ENCODE measurements at regions not wholly inside any gene's neighbourhood (a gene's known extent, or its start where the extent isn't known, plus 50 kb on each side); places are given as distances from the start of the nearest gene placed in this dataset.

GRCh38 chr15:47027322-47027946 is 689.9 kb upstream of the SEMA6D start:
- TF ChIP-seq BCL3 (IDR thresholded peaks at IDR 0.05; ENCODE audit: borderline replicate concordance, insufficient read depth, low read depth, low read length, poor library complexity, severe bottlenecking): no peak
- TF ChIP-seq RFX5 (IDR thresholded peaks at IDR 0.05; ENCODE audit: low read depth, low read length): no peak
- TF ChIP-seq RAD51 (IDR thresholded peaks at IDR 0.05): no peak
- TF ChIP-seq ZBTB11 (CRISPR knock-in tag; IDR thresholded peaks at IDR 0.05): no peak
- TF ChIP-seq SUPT20H (IDR thresholded peaks at IDR 0.05; ENCODE audit: borderline replicate concordance, control insufficient read depth, low read depth, low read length): no peak
- TF ChIP-seq CTCF (IDR thresholded peaks at IDR 0.05 in 2 of 3, conservative IDR thresholded peaks at IDR 0.05 in 1 of 3; ENCODE audit: control insufficient read depth in 2 of 3, extremely low read depth in 1 of 3, insufficient read depth in 1 of 3, low read depth in 3 of 3, low read length in 3 of 3): peak in 2 of 3 experiments; percentile 15; a peak in 2 of 6 replicates
- no peak for TF ChIP-seq CEBPZ (IDR thresholded peaks at IDR 0.05; ENCODE audit: low read depth, low read length)
- no peak for TF ChIP-seq HDGF (IDR thresholded peaks at IDR 0.05)
- no peak for TF ChIP-seq POLR2AphosphoS5 (IDR thresholded peaks at IDR 0.05; ENCODE audit: low read length)
- TF ChIP-seq EP300 (IDR thresholded peaks at IDR 0.05; ENCODE audit: borderline replicate concordance in 1 of 2, control insufficient read depth in 1 of 2, low read depth in 2 of 2, low read length in 2 of 2): no peak
- no peak for TF ChIP-seq POLR2A (IDR thresholded peaks at IDR 0.05; ENCODE audit: low read depth, low read length)
- no peak for TF ChIP-seq EZH2 (IDR thresholded peaks at IDR 0.05; ENCODE audit: borderline replicate concordance, control insufficient read depth, low read depth, low read length)
- no peak for TF ChIP-seq ATF3 (IDR thresholded peaks at IDR 0.05; ENCODE audit: borderline replicate concordance, extremely low read depth, low read depth, low read length)

Data from GM12878 (cell line).